Bone marrow (tissue), 2 donors: ENCODE measurements at regions not wholly inside any gene's neighbourhood (a gene's known extent, or its start where the extent isn't known, plus 50 kb on each side); places are given as distances from the start of the nearest gene placed in this dataset.
"Not testable (repeated sequence)": the region's sequence is repeated elsewhere in the genome, so short reads cannot be mapped to it uniquely, and the experiment has no call there.

ENCODE experiments used
- DNase-seq, 2 donors: peaks; one replicate each; lab custom pipeline; 2025; lab: John Stamatoyannopoulos, UW

- no peak for DNase-seq
These were observed 513.6 kb downstream of the IRS2 start for GRCh38 chr13:109272595-109273325.

- DNase-seq, result no peak
These were observed 514.5 kb downstream of the IRS2 start for GRCh38 chr13:109271555-109272541.

- DNase-seq, result no peak
These were observed 515.3 kb downstream of the IRS2 start for GRCh38 chr13:109271061-109271460.

- DNase-seq, result not testable (repeated sequence)
These were observed 517.0 kb downstream of the IRS2 start for GRCh38 chr13:109269381-109269780.

GRCh38 chr13:109268492-109268891, 517.9 kb downstream of the IRS2 start:
- DNase-seq, result not testable (repeated sequence)

- not testable (repeated sequence) for DNase-seq
These were observed 519.0 kb downstream of the IRS2 start for GRCh38 chr13:109267400-109267799.

GRCh38 chr13:109265438-109265742, 521.0 kb downstream of the IRS2 start:
- not testable (repeated sequence) for DNase-seq

- not testable (repeated sequence) for DNase-seq
These were observed 521.6 kb downstream of the IRS2 start for GRCh38 chr13:109264603-109265437.

- DNase-seq, result not testable (repeated sequence)
These were observed 528.6 kb downstream of the IRS2 start for GRCh38 chr13:109257761-109258157.
